ENCODE measurements at regions not wholly inside any gene's neighbourhood (a gene's known extent, or its start where the extent isn't known, plus 50 kb on each side); places are given as distances from the start of the nearest gene placed in this dataset.

GRCh38 chr3:110958313-110959147, 113.1 kb upstream of the NECTIN3 start:
- H3K4me3 ChIP-seq (replicated peaks; ENCODE audit: insufficient read depth, low read length), result no peak overlapping the region
- no peak for TF ChIP-seq POLR2AphosphoS5 (IDR thresholded peaks at IDR 0.05; ENCODE audit: low read depth)
- TF ChIP-seq, protein P1, sequence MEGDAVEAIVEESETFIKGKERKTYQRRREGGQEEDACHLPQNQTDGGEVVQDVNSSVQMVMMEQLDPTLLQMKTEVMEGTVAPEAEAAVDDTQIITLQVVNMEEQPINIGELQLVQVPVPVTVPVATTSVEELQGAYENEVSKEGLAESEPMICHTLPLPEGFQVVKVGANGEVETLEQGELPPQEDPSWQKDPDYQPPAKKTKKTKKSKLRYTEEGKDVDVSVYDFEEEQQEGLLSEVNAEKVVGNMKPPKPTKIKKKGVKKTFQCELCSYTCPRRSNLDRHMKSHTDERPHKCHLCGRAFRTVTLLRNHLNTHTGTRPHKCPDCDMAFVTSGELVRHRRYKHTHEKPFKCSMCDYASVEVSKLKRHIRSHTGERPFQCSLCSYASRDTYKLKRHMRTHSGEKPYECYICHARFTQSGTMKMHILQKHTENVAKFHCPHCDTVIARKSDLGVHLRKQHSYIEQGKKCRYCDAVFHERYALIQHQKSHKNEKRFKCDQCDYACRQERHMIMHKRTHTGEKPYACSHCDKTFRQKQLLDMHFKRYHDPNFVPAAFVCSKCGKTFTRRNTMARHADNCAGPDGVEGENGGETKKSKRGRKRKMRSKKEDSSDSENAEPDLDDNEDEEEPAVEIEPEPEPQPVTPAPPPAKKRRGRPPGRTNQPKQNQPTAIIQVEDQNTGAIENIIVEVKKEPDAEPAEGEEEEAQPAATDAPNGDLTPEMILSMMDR (IDR thresholded peaks at IDR 0.05; ENCODE audit: insufficient read depth, low read length), result no peak
- no peak for TF ChIP-seq GABPA (IDR thresholded peaks at IDR 0.05; ENCODE audit: low read depth)
- H3K27ac ChIP-seq (replicated peaks), result no peak overlapping the region

GRCh38 chr3:110965976-110966375, 105.6 kb upstream of the NECTIN3 start:
- Histone ChIP-seq H3K27me3 (ENCODE audit: insufficient read depth, poor library complexity, severe bottlenecking) (no peaks in the 10 kb centered on the region), H3K27ac (replicated peaks) (no peak overlapping the region), H3K4me3 (replicated peaks; ENCODE audit: insufficient read depth, low read length) (no peak overlapping the region)
- DNase-seq (ENCODE audit: low read depth in 1 of 2, low spot score in 1 of 2), result no peak
- no peak for TF ChIP-seq GABPA (IDR thresholded peaks at IDR 0.05; ENCODE audit: low read depth)
- no peak for TF ChIP-seq SPI1 (IDR thresholded peaks at IDR 0.05; ENCODE audit: borderline replicate concordance, low read depth)
- TF ChIP-seq REST (IDR thresholded peaks at IDR 0.05; ENCODE audit: insufficient replicate concordance, low read depth), result no peak
- TF ChIP-seq, protein P1 (IDR thresholded peaks at IDR 0.05; ENCODE audit: insufficient read depth, low read length), result no peak
- no peak for TF ChIP-seq POLR2AphosphoS5 (IDR thresholded peaks at IDR 0.05; ENCODE audit: low read depth)

More at GRCh38 chr3:110958313-110959147, 113.1 kb upstream of the NECTIN3 start:
- no peak for DNase-seq (ENCODE audit: low read depth in 1 of 2, low spot score in 1 of 2)
- H3K27me3 ChIP-seq (ENCODE audit: insufficient read depth, poor library complexity, severe bottlenecking), result no peaks in the 10 kb centered on the region

GRCh38 chr3:110966966-110967663, 104.5 kb upstream of the NECTIN3 start:
- no peak for DNase-seq (ENCODE audit: low read depth in 1 of 2, low spot score in 1 of 2)
- no peak for TF ChIP-seq REST (IDR thresholded peaks at IDR 0.05; ENCODE audit: insufficient replicate concordance, low read depth)
- TF ChIP-seq GABPA (IDR thresholded peaks at IDR 0.05; ENCODE audit: low read depth), result no peak
- no peak for TF ChIP-seq POLR2AphosphoS5 (IDR thresholded peaks at IDR 0.05; ENCODE audit: low read depth)
- TF ChIP-seq SPI1 (IDR thresholded peaks at IDR 0.05; ENCODE audit: borderline replicate concordance, low read depth), result no peak
- TF ChIP-seq, protein P1 (IDR thresholded peaks at IDR 0.05; ENCODE audit: insufficient read depth, low read length), result no peak
- Histone ChIP-seq H3K27ac (replicated peaks) (no peak overlapping the region), H3K4me3 (replicated peaks; ENCODE audit: insufficient read depth, low read length) (no peak overlapping the region), H3K27me3 (ENCODE audit: insufficient read depth, poor library complexity, severe bottlenecking) (no peaks in the 10 kb centered on the region)
